ENCODE measurements at regions not wholly inside any gene's neighbourhood (a gene's known extent, or its start where the extent isn't known, plus 50 kb on each side); places are given as distances from the start of the nearest gene placed in this dataset.

DNA sequence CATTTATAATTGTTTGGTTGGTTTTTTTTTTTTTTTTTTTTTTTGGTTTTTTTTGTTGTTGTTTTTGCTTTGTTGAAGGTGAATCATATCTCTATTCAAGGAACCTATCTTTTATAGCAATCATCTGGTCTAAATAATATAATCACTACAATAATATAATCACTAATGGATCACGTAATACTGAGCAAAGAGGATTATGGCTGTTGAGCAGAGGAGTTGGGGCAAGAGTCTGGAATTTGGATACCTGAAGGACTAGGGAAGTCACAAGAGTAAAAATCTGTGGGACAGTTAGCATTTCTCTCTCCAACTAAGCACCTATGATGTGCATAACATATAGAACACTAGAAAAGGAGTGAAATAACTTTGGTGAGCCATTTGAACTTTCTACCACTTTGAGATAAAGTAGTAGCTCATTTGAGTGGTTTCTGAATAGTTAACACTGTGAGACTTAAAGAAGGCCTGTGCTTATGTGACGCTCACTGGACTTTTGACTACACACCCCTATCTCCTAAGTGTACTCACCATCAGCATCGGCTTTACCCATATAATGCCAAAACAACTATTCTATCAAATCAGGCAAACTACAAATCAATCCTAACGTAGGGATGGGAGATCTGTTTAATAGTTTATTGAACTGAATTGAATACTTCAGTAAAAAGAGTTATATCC, 564.9 kb upstream of the TUSC1 start:
- 67 to 74% methylated on average over 4 of the region's 4 CpGs for whole genome bisulfite sequencing, 2 donors
- Histone ChIP-seq H3K4me3 (no peak overlapping the region), H3K4me1 (no peaks in the 10 kb centered on the region), H3K36me3 (no peaks in the 10 kb centered on the region), H3K9me3 (no peaks in the 10 kb centered on the region), H3K27ac (no peak overlapping the region), H3K27me3 (no peaks in the 10 kb centered on the region)
- TF ChIP-seq POLR2A (IDR thresholded peaks at IDR 0.05) (no peak), EP300 (IDR thresholded peaks at IDR 0.05) (no peak)
- TF ChIP-seq, protein P1, sequence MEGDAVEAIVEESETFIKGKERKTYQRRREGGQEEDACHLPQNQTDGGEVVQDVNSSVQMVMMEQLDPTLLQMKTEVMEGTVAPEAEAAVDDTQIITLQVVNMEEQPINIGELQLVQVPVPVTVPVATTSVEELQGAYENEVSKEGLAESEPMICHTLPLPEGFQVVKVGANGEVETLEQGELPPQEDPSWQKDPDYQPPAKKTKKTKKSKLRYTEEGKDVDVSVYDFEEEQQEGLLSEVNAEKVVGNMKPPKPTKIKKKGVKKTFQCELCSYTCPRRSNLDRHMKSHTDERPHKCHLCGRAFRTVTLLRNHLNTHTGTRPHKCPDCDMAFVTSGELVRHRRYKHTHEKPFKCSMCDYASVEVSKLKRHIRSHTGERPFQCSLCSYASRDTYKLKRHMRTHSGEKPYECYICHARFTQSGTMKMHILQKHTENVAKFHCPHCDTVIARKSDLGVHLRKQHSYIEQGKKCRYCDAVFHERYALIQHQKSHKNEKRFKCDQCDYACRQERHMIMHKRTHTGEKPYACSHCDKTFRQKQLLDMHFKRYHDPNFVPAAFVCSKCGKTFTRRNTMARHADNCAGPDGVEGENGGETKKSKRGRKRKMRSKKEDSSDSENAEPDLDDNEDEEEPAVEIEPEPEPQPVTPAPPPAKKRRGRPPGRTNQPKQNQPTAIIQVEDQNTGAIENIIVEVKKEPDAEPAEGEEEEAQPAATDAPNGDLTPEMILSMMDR (IDR thresholded peaks at IDR 0.05): no peak
- no peak for DNase-seq (ENCODE audit: low spot score in 2 of 2)

DNA sequence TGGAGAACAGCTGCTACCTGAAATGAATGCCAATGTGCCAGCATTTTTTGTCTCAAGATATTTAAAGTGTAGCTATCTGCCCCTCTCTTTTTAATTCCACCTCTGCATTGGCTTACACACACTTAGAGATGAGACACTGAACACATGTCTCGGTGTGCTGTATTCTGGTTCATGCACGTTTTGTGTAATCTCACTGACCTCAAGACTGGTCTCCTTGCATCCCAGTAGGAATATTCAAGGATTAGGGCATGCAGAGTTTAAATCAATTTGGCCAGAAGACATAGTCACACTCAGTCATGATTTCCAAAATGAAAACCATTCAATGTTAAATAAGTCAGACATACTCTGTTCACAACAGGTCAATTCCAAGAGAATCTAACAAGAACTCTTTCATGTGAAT, 561.8 kb upstream of the TUSC1 start:
- H3K4me1 ChIP-seq: no peaks in the 10 kb centered on the region
- H3K36me3 ChIP-seq: no peaks in the 10 kb centered on the region
- 55 to 63% methylated on average over 2 of the region's 2 CpGs for WGBS, 2 donors
- no peak overlapping the region for H3K27ac ChIP-seq
- H3K4me3 ChIP-seq: no peak overlapping the region
- no peaks in the 10 kb centered on the region for H3K9me3 ChIP-seq
- TF ChIP-seq, protein P1 (IDR thresholded peaks at IDR 0.05): no peak
- TF ChIP-seq POLR2A (IDR thresholded peaks at IDR 0.05): no peak
- DNase-seq (ENCODE audit: low spot score in 2 of 2): no peak
- H3K27me3 ChIP-seq: no peaks in the 10 kb centered on the region

DNA sequence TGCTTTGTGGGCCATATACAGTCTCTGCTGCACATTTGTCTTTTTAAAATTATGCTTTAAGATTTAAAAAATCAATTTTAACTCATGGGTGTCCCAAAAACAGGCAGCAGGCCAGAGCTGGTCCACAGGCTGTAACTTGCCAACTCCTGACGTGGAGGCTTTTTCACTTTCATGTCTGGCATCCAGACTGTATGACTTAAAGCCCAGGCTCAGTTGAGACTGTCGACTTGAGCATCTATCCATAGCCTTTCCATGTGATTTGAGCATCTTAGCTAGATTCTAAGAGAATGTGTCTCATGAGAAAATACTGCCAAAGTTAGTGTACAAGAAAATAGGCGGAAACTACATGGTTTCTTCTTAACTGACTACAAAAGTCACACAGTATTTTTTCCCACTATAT, 559.0 kb upstream of the TUSC1 start:
- Histone ChIP-seq H3K27me3 (no peaks in the 10 kb centered on the region), H3K4me1 (no peaks in the 10 kb centered on the region), H3K27ac (no peak overlapping the region), H3K36me3 (no peaks in the 10 kb centered on the region), H3K9me3 (no peaks in the 10 kb centered on the region), H3K4me3 (no peak overlapping the region)
- 70 to 76% methylated on average over 3 of the region's 3 CpGs for WGBS, 2 donors
- DNase-seq (ENCODE audit: low spot score in 2 of 2): no peak
- no peak for TF ChIP-seq EP300 (IDR thresholded peaks at IDR 0.05)

DNA sequence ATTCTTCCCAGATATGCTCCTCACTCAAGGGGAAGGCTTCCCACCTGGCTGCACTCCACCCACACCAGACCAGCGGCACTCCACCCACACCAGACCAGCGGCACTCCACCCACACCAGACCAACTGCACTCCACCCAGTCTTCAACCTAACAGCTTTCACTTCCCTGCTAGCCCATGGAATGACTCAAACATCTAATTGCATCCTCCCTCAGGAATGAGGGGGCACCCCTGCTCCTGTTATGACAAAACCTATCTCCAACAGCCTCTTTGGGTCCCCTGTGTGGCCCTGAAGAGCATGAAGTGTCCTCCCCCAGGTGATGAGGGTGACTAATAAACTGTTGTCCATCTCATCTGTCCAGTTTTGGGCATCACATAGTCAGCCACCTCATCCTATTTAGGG, 556.6 kb upstream of the TUSC1 start:
- Histone ChIP-seq H3K4me3 (no peak overlapping the region), H3K27me3 (no peaks in the 10 kb centered on the region), H3K4me1 (no peaks in the 10 kb centered on the region), H3K9me3 (no peaks in the 10 kb centered on the region), H3K27ac (no peak overlapping the region), H3K36me3 (no peaks in the 10 kb centered on the region)
- WGBS, 2 donors: 60 to 67% methylated on average over 2 of the region's 2 CpGs
- no peak for DNase-seq (ENCODE audit: low spot score in 2 of 2)
- TF ChIP-seq, protein P1 (IDR thresholded peaks at IDR 0.05): no peak
- TF ChIP-seq POLR2A (IDR thresholded peaks at IDR 0.05): no peak
- no peak for TF ChIP-seq EP300 (IDR thresholded peaks at IDR 0.05)

DNA sequence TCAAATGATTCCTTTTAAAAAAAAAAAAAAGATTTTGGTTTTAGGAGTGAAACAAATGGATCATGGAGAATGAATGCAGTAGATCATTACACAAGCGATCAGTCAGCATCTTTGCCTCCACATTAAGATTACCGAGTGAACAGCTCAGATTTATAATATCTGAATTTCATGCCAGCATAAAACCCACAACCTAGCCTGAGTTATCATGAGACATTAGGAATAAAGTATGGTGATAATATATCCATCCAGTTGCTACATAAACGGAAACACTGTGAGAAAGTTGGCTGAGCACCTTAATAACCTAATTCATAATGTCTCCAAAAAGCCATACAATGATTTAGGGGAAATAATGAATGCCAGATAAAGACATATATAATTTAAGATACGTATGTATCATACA, 553.1 kb upstream of the TUSC1 start:
- Histone ChIP-seq H3K36me3 (no peaks in the 10 kb centered on the region), H3K4me3 (no peak overlapping the region), H3K9me3 (no peaks in the 10 kb centered on the region), H3K27ac (no peak overlapping the region), H3K27me3 (no peaks in the 10 kb centered on the region), H3K4me1 (no peaks in the 10 kb centered on the region)
- 83 to 87% methylated on average over 4 of the region's 4 CpGs for WGBS, 2 donors
- DNase-seq (ENCODE audit: low spot score in 2 of 2): no peak
- TF ChIP-seq POLR2A (IDR thresholded peaks at IDR 0.05) (no peak), EP300 (IDR thresholded peaks at IDR 0.05) (no peak)
- TF ChIP-seq, protein P1 (IDR thresholded peaks at IDR 0.05): no peak
